DOHH2 (cell line): ENCODE measurements at regions not wholly inside any gene's neighbourhood (a gene's known extent, or its start where the extent isn't known, plus 50 kb on each side); places are given as distances from the start of the nearest gene placed in this dataset.

Experiments
- H3F3A ChIP-seq: fragments of 200-600 bp; sonication (generic), shearing (Covaris generic); 2 replicates; pipeline ENCODE4 v1.6.0; 2016; ENCODE audit warnings: antibody characterized with exemption, mild to moderate bottlenecking; ENCODE audit not compliant: control insufficient read depth, insufficient read depth
- H3K27ac ChIP-seq: fragments of 200-600 bp; sonication (generic); 2 replicates; pipeline ENCODE4 v1.5.1; 2014; ENCODE audit warnings: low read depth, mild to moderate bottlenecking, low read length, moderate library complexity
- H3K27me3 ChIP-seq: fragments of 200-600 bp; sonication (generic); 2 replicates; pipeline ENCODE4 v1.6.1; 2014; ENCODE audit warnings: mild to moderate bottlenecking, low read length, mixed read lengths; ENCODE audit not compliant: control insufficient read depth
- H3K36me3 ChIP-seq: fragments of 200-600 bp; sonication (generic); 2 replicates; pipeline ENCODE4 v1.6.1; 2014; ENCODE audit warnings: mild to moderate bottlenecking, low read length, moderate library complexity, mixed read lengths; ENCODE audit not compliant: control insufficient read depth
- H3K4me1 ChIP-seq: fragments of 200-600 bp; sonication (generic); 2 replicates; pipeline ENCODE4 v1.6.1; 2014; ENCODE audit warnings: mild to moderate bottlenecking, low read length, mixed read lengths; ENCODE audit not compliant: control insufficient read depth
- H3K4me2 ChIP-seq: fragments of 200-600 bp; sonication (generic); 2 replicates; pipeline ENCODE4 v1.6.0; 2014; ENCODE audit warnings: mild to moderate bottlenecking, low read length, moderate library complexity
- H3K4me3 ChIP-seq: fragments of 200-600 bp; sonication (generic); 2 replicates; pipeline ENCODE4 v1.5.1; 2014; ENCODE audit warnings: mild to moderate bottlenecking, low read length, mixed read lengths
- H3K79me2 ChIP-seq: fragments of 200-600 bp; sonication (generic); 2 replicates; pipeline ENCODE4 v1.6.1; 2014; ENCODE audit warnings: mild to moderate bottlenecking, low read length, mixed read lengths; ENCODE audit not compliant: control insufficient read depth
- H3K9me2 ChIP-seq: fragments of 200-600 bp; sonication (generic); replicated peaks from 2 replicates; pipeline ENCODE4 v1.6.1; 2014; ENCODE audit warnings: mild to moderate bottlenecking, low read length, mixed read lengths; ENCODE audit not compliant: control insufficient read depth
- H3K9me3 ChIP-seq: fragments of 200-600 bp; sonication (generic); 2 replicates; pipeline ENCODE4 v1.6.1; 2014; ENCODE audit warnings: antibody characterized with exemption, low read length, mixed read lengths; ENCODE audit not compliant: control insufficient read depth, insufficient read depth
- H4K20me1 ChIP-seq: fragments of 200-600 bp; sonication (generic); 2 replicates; pipeline ENCODE4 v1.6.0; 2014; ENCODE audit warnings: low read depth, mild to moderate bottlenecking, antibody characterized with exemption, low read length, moderate library complexity; ENCODE audit not compliant: control insufficient read depth, insufficient read depth
- EZH2phosphoT487 ChIP-seq: fragments of 200-600 bp; sonication (generic); IDR thresholded peaks from 2 replicates; pipeline ENCODE4 v1.6.1; 2017; ENCODE audit warnings: borderline replicate concordance, mild to moderate bottlenecking, antibody characterized with exemption, low read length, moderate library complexity, mixed read lengths
- TF ChIP-seq, protein P1 (sequence below): fragments of 200-600 bp; sonication (generic); IDR thresholded peaks from one replicate; pipeline ENCODE4 v1.5.1; 2014; ENCODE audit warnings: antibody characterized with exemption, mild to moderate bottlenecking, low read depth, low read length; ENCODE audit not compliant: poor library complexity, severe bottlenecking

DNA sequence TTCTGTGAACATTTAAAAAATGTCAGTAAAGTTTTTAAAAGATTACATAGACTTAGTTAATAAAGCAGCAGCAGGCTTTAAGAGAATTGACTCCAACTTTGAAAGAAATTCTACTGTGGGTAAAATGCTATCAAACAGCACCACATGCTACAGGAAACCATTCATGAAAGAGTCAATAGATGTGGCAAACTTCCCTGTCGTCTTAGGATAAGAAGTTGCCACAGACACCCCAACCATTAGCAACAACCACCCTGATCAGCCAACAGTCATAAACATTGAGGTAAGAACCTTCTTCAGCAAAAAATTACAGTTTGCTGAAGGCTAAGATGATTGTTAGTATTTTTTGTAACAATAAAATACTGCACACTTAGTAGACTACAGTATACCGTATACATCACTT is 278.2 kb downstream of the CSNK1G3 start:
- H3K36me3 ChIP-seq = no peaks in the 10 kb centered on the region
- no peaks in the 10 kb centered on the region for H4K20me1 ChIP-seq
- TF ChIP-seq EZH2phosphoT487 = no peak
- TF ChIP-seq, protein P1, sequence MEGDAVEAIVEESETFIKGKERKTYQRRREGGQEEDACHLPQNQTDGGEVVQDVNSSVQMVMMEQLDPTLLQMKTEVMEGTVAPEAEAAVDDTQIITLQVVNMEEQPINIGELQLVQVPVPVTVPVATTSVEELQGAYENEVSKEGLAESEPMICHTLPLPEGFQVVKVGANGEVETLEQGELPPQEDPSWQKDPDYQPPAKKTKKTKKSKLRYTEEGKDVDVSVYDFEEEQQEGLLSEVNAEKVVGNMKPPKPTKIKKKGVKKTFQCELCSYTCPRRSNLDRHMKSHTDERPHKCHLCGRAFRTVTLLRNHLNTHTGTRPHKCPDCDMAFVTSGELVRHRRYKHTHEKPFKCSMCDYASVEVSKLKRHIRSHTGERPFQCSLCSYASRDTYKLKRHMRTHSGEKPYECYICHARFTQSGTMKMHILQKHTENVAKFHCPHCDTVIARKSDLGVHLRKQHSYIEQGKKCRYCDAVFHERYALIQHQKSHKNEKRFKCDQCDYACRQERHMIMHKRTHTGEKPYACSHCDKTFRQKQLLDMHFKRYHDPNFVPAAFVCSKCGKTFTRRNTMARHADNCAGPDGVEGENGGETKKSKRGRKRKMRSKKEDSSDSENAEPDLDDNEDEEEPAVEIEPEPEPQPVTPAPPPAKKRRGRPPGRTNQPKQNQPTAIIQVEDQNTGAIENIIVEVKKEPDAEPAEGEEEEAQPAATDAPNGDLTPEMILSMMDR = no peak
- H3K4me2 ChIP-seq = no peak overlapping the region
- H3K9me3 ChIP-seq = peaks cover 14% of the 10 kb centered on the region; the same call in 1 of the 2 replicates
- H3F3A ChIP-seq = no peaks in the 10 kb centered on the region
- no peak overlapping the region for H3K4me3 ChIP-seq
- peaks cover 24% of the 10 kb centered on the region for H3K4me1 ChIP-seq
- H3K27me3 ChIP-seq = no peaks in the 10 kb centered on the region
- no peaks in the 10 kb centered on the region for H3K9me2 ChIP-seq
- H3K27ac ChIP-seq = no peak overlapping the region
- no peaks in the 10 kb centered on the region for H3K79me2 ChIP-seq

DNA sequence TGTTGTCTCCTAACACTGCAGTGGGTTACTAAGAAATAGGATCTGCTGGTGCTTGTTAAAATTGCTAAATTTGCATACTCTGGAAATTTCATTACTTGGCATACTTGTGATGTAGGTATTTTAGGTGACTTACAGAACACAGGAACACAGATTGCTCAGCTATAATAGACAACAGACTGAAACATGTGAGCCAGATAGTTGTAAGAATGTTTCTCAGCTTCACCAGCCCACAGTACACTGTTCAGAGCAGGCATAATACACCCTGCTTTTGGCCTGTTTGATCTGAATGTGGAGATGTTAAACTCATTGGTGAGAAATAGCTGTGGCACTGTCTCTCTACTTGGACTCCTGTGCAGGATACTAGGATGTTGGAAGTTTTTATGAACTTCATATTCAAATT is 275.7 kb downstream of the CSNK1G3 start:
- Histone ChIP-seq H4K20me1 (no peaks in the 10 kb centered on the region), H3K9me2 (no peaks in the 10 kb centered on the region), H3K27me3 (no peaks in the 10 kb centered on the region), H3K36me3 (no peaks in the 10 kb centered on the region), H3K4me3 (no peak overlapping the region), H3K9me3 (peaks cover 14% of the 10 kb centered on the region; the same call in 1 of the 2 replicates), H3K4me2 (no peak overlapping the region), H3F3A (no peaks in the 10 kb centered on the region), H3K4me1 (peaks cover 20% of the 10 kb centered on the region), H3K79me2 (no peaks in the 10 kb centered on the region), H3K27ac (no peak overlapping the region)
- no peak for TF ChIP-seq EZH2phosphoT487
- TF ChIP-seq, protein P1 = no peak

- no peaks in the 10 kb centered on the region for H3K36me3 ChIP-seq
- no peak overlapping the region for H3K4me2 ChIP-seq
- H3K4me3 ChIP-seq = no peak overlapping the region
- no peaks in the 10 kb centered on the region for H3K9me2 ChIP-seq
- no peaks in the 10 kb centered on the region for H3F3A ChIP-seq
- H3K79me2 ChIP-seq = no peaks in the 10 kb centered on the region
- no peak overlapping the region for H3K27ac ChIP-seq
- TF ChIP-seq, protein P1 = no peak
- no peak for TF ChIP-seq EZH2phosphoT487
- H3K9me3 ChIP-seq = peaks cover 14% of the 10 kb centered on the region; the same call in 1 of the 2 replicates
- H3K4me1 ChIP-seq = peaks cover 20% of the 10 kb centered on the region
- no peaks in the 10 kb centered on the region for H4K20me1 ChIP-seq
- H3K27me3 ChIP-seq = no peaks in the 10 kb centered on the region
Observed at GRCh38 chr5:123787136-123787535, 275.2 kb downstream of the CSNK1G3 start.
